ENCODE measurements at regions not wholly inside any gene's neighbourhood (a gene's known extent, or its start where the extent isn't known, plus 50 kb on each side); places are given as distances from the start of the nearest gene placed in this dataset.

DNA sequence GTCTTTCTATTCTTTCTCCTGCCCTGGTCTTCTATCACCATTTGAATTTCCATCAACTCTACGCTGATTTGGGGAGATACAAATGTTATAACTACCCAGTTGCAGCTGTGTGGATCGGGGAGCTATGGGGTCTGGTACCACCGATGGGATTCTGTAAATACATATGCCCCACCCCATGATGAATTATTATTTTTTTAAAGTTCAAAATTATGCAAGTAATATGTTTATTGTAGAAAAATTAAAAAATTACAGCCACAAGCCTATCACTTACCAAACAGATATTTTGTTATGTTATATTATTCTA lies 52.4 kb upstream of the CLMP start:
- TF ChIP-seq, protein P1, sequence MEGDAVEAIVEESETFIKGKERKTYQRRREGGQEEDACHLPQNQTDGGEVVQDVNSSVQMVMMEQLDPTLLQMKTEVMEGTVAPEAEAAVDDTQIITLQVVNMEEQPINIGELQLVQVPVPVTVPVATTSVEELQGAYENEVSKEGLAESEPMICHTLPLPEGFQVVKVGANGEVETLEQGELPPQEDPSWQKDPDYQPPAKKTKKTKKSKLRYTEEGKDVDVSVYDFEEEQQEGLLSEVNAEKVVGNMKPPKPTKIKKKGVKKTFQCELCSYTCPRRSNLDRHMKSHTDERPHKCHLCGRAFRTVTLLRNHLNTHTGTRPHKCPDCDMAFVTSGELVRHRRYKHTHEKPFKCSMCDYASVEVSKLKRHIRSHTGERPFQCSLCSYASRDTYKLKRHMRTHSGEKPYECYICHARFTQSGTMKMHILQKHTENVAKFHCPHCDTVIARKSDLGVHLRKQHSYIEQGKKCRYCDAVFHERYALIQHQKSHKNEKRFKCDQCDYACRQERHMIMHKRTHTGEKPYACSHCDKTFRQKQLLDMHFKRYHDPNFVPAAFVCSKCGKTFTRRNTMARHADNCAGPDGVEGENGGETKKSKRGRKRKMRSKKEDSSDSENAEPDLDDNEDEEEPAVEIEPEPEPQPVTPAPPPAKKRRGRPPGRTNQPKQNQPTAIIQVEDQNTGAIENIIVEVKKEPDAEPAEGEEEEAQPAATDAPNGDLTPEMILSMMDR (IDR thresholded peaks at IDR 0.05; ENCODE audit: low read depth, low read length), result no peak
- no peak for TF ChIP-seq POLR2A (IDR thresholded peaks at IDR 0.05; ENCODE audit: extremely low read depth, insufficient read length)
- TF ChIP-seq MYC (IDR thresholded peaks at IDR 0.05; ENCODE audit: low read depth, low read length), result no peak
- TF ChIP-seq, protein P2, sequence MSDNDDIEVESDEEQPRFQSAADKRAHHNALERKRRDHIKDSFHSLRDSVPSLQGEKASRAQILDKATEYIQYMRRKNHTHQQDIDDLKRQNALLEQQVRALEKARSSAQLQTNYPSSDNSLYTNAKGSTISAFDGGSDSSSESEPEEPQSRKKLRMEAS (IDR thresholded peaks at IDR 0.05; ENCODE audit: low read depth, low read length), result no peak

Data from NB4 (cell line).